BLaER1 treated with 17β-estradiol and CSF1 and Interleukin-3, amounts not matched to agents 10 nM and 100 nM (cell line): ENCODE measurements at regions not wholly inside any gene's neighbourhood (a gene's known extent, or its start where the extent isn't known, plus 50 kb on each side); places are given as distances from the start of the nearest gene placed in this dataset.
"Not testable (repeated sequence)": the region's sequence is repeated elsewhere in the genome, so short reads cannot be mapped to it uniquely, and the experiment has no call there.

Source experiments
- H3K27ac ChIP-seq, 11 experiments: shearing (Covaris generic); formaldehyde crosslinking; 2 replicates each; pipeline ENCODE4 v1.8.1; 2022
- H3K27me3 ChIP-seq, 11 experiments: shearing (Covaris generic); formaldehyde crosslinking; 2 replicates each; pipeline ENCODE4 v1.8.1; 2022
- H3K36me3 ChIP-seq, 11 experiments: shearing (Covaris generic); formaldehyde crosslinking; 2 replicates each; pipeline ENCODE4 v1.8.1; 2022
- H3K4me1 ChIP-seq, 10 experiments: shearing (Covaris generic); formaldehyde crosslinking; 2 replicates each; pipeline ENCODE4 v1.8.1; 2022
- H3K4me2 ChIP-seq, 11 experiments: shearing (Covaris generic); formaldehyde crosslinking; 2 replicates each; pipeline ENCODE4 v1.8.1; 2022
- H3K4me3 ChIP-seq, 10 experiments: shearing (Covaris generic); formaldehyde crosslinking; 2 replicates each; pipeline ENCODE4 v1.8.1; 2022
- H3K9ac ChIP-seq, 11 experiments: shearing (Covaris generic); formaldehyde crosslinking; 2 replicates each; pipeline ENCODE4 v1.8.1; 2022
- H3K9me3 ChIP-seq, 11 experiments: shearing (Covaris generic); formaldehyde crosslinking; replicated peaks in 1 of 11; 2 replicates each; pipeline ENCODE4 v1.8.1; 2022
- H4K20me1 ChIP-seq, 11 experiments: shearing (Covaris generic); formaldehyde crosslinking; 2 replicates each; pipeline ENCODE4 v1.8.1; 2022
- Cebpa-rat ChIP-seq, 11 experiments: shearing (Covaris generic); IDR thresholded peaks; 2 replicates each; pipeline ENCODE4 v1.8.1; 2022

DNA sequence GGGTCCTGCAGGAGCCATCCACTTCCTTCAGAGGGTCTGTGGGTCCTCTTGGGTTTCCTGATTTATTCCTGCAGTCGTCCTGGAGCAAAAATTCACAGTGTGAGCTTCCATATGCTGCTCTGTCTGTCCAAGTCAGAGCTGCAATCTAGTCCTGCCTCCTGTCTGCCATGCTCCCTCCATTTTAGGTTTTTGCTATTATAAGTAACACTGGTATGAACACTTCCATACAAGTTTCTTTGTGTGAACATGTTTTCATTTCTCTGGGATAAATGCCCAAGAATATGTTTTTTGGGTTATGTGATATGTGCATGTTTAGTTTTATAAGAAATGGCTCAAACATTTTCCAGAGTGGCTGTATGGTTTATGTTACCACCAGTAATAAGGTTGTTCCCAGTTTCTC, 188.1 kb downstream of the ACTR3B start:
- H3K27ac ChIP-seq: no peak overlapping the region
- peaks cover 11 to 38% (median 19%) of the 10 kb centered on the region in 11 experiments; a peak in 19 of 22 replicates for H3K9me3 ChIP-seq
- H3K9ac ChIP-seq: no peak overlapping the region
- no peaks in the 10 kb centered on the region for H3K27me3 ChIP-seq
- H3K36me3 ChIP-seq: no peaks in the 10 kb centered on the region
- TF ChIP-seq Cebpa-rat (IDR thresholded peaks at IDR 0.05): no peak
- H3K4me3 ChIP-seq: no peak overlapping the region
- no peaks in the 10 kb centered on the region for H4K20me1 ChIP-seq
- H3K4me1 ChIP-seq: no peaks in the 10 kb centered on the region
- no peak overlapping the region for H3K4me2 ChIP-seq

GRCh38 chr7:152949253-152949652, 189.7 kb downstream of the ACTR3B start:
- H3K36me3 ChIP-seq: no peaks in the 10 kb centered on the region
- H3K9me3 ChIP-seq: peaks cover 11 to 38% (median 19%) of the 10 kb centered on the region in 11 experiments; a peak in 19 of 22 replicates
- H3K27me3 ChIP-seq: no peaks in the 10 kb centered on the region
- H3K9ac ChIP-seq: no peak overlapping the region
- no peak overlapping the region for H3K27ac ChIP-seq
- no peak overlapping the region for H3K4me3 ChIP-seq
- no peaks in the 10 kb centered on the region for H3K4me1 ChIP-seq
- H4K20me1 ChIP-seq: no peaks in the 10 kb centered on the region
- TF ChIP-seq Cebpa-rat (IDR thresholded peaks at IDR 0.05): no peak
- H3K4me2 ChIP-seq: no peak overlapping the region

GRCh38 chr7:152949790-152950189, 190.2 kb downstream of the ACTR3B start:
- H3K27ac ChIP-seq: no peak overlapping the region
- no peak overlapping the region for H3K4me2 ChIP-seq
- H4K20me1 ChIP-seq: no peaks in the 10 kb centered on the region
- no peak overlapping the region for H3K4me3 ChIP-seq
- peaks cover 11 to 38% (median 19%) of the 10 kb centered on the region in 11 experiments; a peak in 19 of 22 replicates for H3K9me3 ChIP-seq
- H3K4me1 ChIP-seq: no peaks in the 10 kb centered on the region
- H3K9ac ChIP-seq: no peak overlapping the region
- H3K36me3 ChIP-seq: no peaks in the 10 kb centered on the region
- no peak for TF ChIP-seq Cebpa-rat (IDR thresholded peaks at IDR 0.05)
- no peaks in the 10 kb centered on the region for H3K27me3 ChIP-seq

DNA sequence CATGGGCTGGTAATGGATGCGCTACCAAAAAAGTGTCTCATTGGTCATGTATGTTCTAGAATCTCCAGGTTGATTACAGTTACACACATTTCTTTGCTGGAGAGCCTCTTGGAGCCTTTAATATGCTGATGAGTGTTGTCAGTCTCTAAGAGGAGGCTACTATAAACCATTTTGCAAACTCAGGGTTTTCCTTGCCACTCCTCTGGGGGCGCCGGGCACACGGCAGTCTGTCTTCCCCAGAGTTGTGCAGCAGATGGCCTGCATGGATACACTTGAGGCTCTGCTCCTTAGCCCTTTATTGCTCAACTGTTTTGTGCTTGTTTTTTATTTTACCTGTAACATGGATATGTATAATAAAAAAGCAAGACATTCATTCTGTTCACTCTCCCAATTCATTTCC, 196.5 kb downstream of the ACTR3B start:
- H3K9me3 ChIP-seq: peaks cover 3 to 16% (median 8%) of the 10 kb centered on the region in 11 experiments; a peak in 18 of 22 replicates
- no peak for TF ChIP-seq Cebpa-rat (IDR thresholded peaks at IDR 0.05)

DNA sequence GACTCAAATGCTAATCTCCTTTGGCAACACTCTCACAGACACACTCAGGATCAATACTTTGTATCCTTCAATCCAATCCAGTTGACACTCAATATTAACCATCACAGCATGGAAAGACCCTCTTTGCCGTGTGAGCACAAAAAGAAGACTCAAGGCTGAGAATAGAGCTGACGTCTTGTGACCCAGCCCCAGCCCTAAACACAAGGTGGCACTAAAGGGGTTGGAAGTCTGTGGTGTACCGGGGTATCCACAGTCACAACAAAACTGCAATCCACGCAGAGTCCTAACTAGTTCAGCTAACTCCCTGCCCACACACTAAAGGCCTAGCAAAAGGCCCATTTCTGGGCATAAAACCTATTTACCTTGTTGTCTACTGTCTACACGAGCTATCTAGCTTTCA, 200.1 kb downstream of the ACTR3B start:
- TF ChIP-seq Cebpa-rat (IDR thresholded peaks at IDR 0.05): no peak
- Histone ChIP-seq H3K9ac (no peak overlapping the region), H3K36me3 (no peaks in the 10 kb centered on the region), H3K4me3 (no peak overlapping the region), H3K4me1 (no peaks in the 10 kb centered on the region), H3K27ac (no peak overlapping the region), H3K27me3 (no peaks in the 10 kb centered on the region), H3K4me2 (no peak overlapping the region), H4K20me1 (no peaks in the 10 kb centered on the region), H3K9me3 (peaks cover 0 to 10% (median 0%) of the 10 kb centered on the region in 11 experiments; a peak in 4 of 22 replicates)

More for the DNA sequence above, 196.5 kb downstream of the ACTR3B start:
- Histone ChIP-seq H3K36me3 (no peaks in the 10 kb centered on the region), H3K4me2 (no peak overlapping the region), H4K20me1 (no peaks in the 10 kb centered on the region), H3K27ac (no peak overlapping the region), H3K9ac (no peak overlapping the region), H3K27me3 (no peaks in the 10 kb centered on the region), H3K4me3 (no peak overlapping the region), H3K4me1 (no peaks in the 10 kb centered on the region)

DNA sequence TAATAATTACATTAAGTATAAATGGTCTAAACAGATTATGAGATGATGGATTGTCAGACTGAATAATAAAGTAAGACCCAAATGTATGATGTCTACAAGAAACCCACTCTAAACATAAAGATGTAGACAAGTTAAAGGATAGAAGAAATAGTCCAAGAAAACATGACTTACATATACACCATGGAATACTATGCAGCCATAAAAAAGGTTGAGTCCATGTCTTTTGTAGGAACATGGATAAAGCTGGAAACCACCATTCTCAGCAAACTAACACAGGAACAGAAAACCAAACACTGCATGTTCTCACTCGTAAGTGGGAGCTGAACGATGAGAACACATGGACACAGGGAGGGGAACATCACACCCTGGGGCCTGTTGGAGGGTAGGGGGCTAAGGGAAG, 202.2 kb downstream of the ACTR3B start:
- H3K9me3 ChIP-seq, H4K20me1 ChIP-seq, H3K9ac ChIP-seq, H3K4me3 ChIP-seq, H3K27me3 ChIP-seq, H3K27ac ChIP-seq, H3K36me3 ChIP-seq, H3K4me1 ChIP-seq, H3K4me2 ChIP-seq: not testable (repeated sequence)

DNA sequence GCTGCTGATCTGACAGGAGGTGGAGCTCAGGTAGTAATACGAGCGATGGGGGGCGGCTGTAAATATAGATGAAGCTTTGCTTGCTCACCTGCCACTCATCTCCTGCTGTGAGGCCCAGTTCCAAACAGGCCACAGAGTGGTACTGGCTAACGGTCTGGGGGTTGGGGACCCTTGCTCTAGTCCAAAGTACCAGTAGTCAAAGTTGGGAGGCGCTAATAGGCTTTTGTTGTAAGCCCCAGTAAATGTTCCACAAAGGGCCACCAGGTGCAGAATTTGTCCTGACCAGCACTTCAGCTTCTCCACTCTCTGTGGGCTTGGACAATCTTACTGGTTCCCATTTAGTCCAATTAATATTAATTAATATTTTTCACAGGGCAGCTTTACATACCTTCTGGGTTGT, 206.6 kb downstream of the ACTR3B start:
- no peak for TF ChIP-seq Cebpa-rat (IDR thresholded peaks at IDR 0.05)
- Histone ChIP-seq H3K4me3 (no peak overlapping the region), H4K20me1 (no peaks in the 10 kb centered on the region), H3K4me2 (no peak overlapping the region), H3K36me3 (no peaks in the 10 kb centered on the region), H3K27me3 (no peaks in the 10 kb centered on the region), H3K9me3 (peaks cover 25 to 33% (median 28%) of the 10 kb centered on the region in 11 experiments), H3K27ac (no peak overlapping the region), H3K9ac (no peak overlapping the region), H3K4me1 (no peaks in the 10 kb centered on the region)

DNA sequence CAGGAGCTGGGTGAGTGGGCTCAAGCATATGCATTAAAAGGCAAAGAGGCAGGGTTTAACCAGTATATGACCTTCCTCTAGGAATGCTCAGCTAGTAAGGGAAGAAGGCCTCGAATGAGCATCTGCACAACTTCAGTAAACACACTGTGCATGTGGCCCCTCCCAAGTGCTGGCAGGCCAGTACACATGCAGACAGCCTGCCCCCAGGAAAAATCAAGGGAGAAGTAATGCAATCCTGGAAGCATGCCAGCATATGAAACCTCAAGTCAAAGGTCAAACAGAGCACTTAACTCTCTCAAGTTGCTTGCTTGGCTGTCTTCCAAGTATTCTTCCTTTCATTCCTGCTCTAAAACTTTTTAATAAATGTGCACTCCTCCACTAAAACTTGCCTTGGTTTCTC, 208.4 kb downstream of the ACTR3B start:
- no peaks in the 10 kb centered on the region for H3K4me1 ChIP-seq

DNA sequence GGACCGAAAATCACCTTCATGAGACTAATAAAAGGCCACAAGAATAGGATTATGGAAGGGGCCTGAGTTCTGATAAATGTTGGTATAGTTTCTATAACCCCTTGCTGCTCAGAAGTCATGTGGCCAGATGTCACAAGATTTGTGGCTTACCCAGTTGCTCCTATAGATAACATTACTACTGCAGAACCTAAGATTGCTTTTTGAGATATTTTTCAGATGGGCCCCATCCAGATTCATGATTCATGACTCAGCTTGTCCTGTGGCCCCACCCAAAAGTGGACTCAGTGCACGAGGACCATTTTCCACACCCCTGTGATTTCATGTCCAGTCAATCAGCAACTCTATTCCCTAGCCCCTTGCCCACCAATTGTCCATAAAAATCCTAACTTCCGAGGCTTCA, 209.0 kb downstream of the ACTR3B start:
- no peak overlapping the region for H3K9ac ChIP-seq
- TF ChIP-seq Cebpa-rat (IDR thresholded peaks at IDR 0.05): no peak

More for the DNA sequence above, 208.4 kb downstream of the ACTR3B start:
- Histone ChIP-seq H3K9me3 (peaks cover 34 to 50% (median 44%) of the 10 kb centered on the region in 11 experiments), H3K4me2 (no peak overlapping the region), H4K20me1 (no peaks in the 10 kb centered on the region), H3K9ac (no peak overlapping the region), H3K27ac (no peak overlapping the region), H3K36me3 (no peaks in the 10 kb centered on the region), H3K27me3 (no peaks in the 10 kb centered on the region), H3K4me3 (no peak overlapping the region)
- no peak for TF ChIP-seq Cebpa-rat (IDR thresholded peaks at IDR 0.05)

DNA sequence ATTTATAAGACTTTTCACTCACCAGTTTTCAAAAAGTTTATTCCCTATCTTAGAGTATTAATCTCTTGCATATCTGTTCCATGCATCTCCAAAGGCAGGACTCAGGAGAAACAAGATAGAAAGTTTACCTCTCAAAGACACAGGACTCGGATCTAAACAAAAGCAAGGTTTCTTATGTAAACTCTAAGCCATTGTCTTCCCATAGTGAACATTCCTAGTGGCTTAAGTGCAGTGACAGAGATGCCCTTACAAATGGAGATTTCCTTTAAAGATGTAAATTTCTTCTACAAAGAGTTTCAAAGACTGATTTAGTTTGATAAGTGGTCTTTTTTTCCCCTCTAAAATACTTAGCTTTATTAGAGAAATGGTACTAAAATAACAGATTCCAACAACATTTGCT, 209.8 kb downstream of the ACTR3B start:
- no peak overlapping the region for H3K27ac ChIP-seq
- H4K20me1 ChIP-seq: no peaks in the 10 kb centered on the region
- H3K36me3 ChIP-seq: no peaks in the 10 kb centered on the region
- H3K4me2 ChIP-seq: no peak overlapping the region
- H3K27me3 ChIP-seq: no peaks in the 10 kb centered on the region
- no peaks in the 10 kb centered on the region for H3K4me1 ChIP-seq
- no peak overlapping the region for H3K9ac ChIP-seq
- no peak overlapping the region for H3K4me3 ChIP-seq
- TF ChIP-seq Cebpa-rat (IDR thresholded peaks at IDR 0.05): no peak
- H3K9me3 ChIP-seq: peaks cover 42 to 59% (median 53%) of the 10 kb centered on the region in 11 experiments

More for the DNA sequence above, 209.0 kb downstream of the ACTR3B start:
- Histone ChIP-seq H3K4me2 (no peak overlapping the region), H3K4me3 (no peak overlapping the region), H3K27me3 (no peaks in the 10 kb centered on the region), H3K4me1 (no peaks in the 10 kb centered on the region), H3K27ac (no peak overlapping the region), H4K20me1 (no peaks in the 10 kb centered on the region), H3K9me3 (peaks cover 39 to 55% (median 49%) of the 10 kb centered on the region in 11 experiments), H3K36me3 (no peaks in the 10 kb centered on the region)
